ENCODE measurements at regions not wholly inside any gene's neighbourhood (a gene's known extent, or its start where the extent isn't known, plus 50 kb on each side); places are given as distances from the start of the nearest gene placed in this dataset.

DNA sequence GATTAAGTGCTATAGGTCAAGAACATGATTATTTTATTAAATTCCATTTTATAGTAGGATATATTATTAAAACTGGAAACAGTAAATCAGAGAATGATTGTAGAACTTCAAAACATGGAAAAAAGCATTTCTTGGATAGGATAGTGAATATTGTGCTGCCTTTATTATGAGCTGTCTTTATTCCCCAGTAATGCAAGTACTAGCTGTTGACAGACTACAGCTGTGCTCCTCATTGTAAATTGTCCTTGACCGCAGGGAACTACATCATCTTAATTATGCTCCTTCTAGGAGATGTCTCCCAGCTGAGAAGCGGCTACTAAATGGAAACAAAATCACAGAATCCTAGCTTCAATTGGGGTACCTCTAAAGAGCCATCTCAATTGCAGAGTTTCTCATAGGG, 1457.2 kb upstream of the PCDH7 start:
- TF ChIP-seq SP1 (IDR thresholded peaks at IDR 0.05) (no peak), SUZ12 (IDR thresholded peaks at IDR 0.05) (no peak), FOXM1 (IDR thresholded peaks at IDR 0.05; ENCODE audit: borderline replicate concordance) (no peak), TARDBP (IDR thresholded peaks at IDR 0.05) (no peak), ARNT (IDR thresholded peaks at IDR 0.05) (no peak), FOXA1 (IDR thresholded peaks at IDR 0.05) (no peak)

Measured in HEK293T (cell line).